Breast epithelium (tissue), 4 donors: ENCODE measurements at regions not wholly inside any gene's neighbourhood (a gene's known extent, or its start where the extent isn't known, plus 50 kb on each side); places are given as distances from the start of the nearest gene placed in this dataset.

ENCODE experiments used
- DNase-seq, 2 donors: peaks; one replicate each; pipeline ENCODE4 v3.0.0-alpha.2; 2019; ENCODE audit warnings: low spot score in 2 of 2
- H3K27ac ChIP-seq, 2 donors: fragments of 200-600 bp; sonication (generic) in 1 of 2; one replicate each; pipeline ENCODE4 v1.5.1; 2016 to 2019; ENCODE audit warnings: mild to moderate bottlenecking in 1 of 2
- H3K27me3 ChIP-seq, 2 donors: fragments of 200-600 bp; sonication (generic) in 1 of 2; one replicate each; pipeline versions ENCODE4 v1.5.1 to v1.6.0; 2017 to 2019; ENCODE audit warnings: control low read depth in 1 of 2, mild to moderate bottlenecking in 1 of 2
- H3K36me3 ChIP-seq: fragments of 200-600 bp; one replicate; pipeline ENCODE4 v1.5.1; 2019
- H3K4me1 ChIP-seq, 2 donors: fragments of 200-600 bp; sonication (generic); one replicate each; pipeline ENCODE4 v1.5.1; 2016 to 2019; ENCODE audit warnings: control low read depth in 1 of 2
- H3K4me3 ChIP-seq, 3 donors: fragments of 200-600 bp; sonication (generic); 1 replicate in 2 of 3; 2 replicates in 1 of 3; pipeline ENCODE4 v1.5.1; 2016 to 2019; ENCODE audit warnings: mild to moderate bottlenecking in 3 of 3, moderate library complexity in 2 of 3
- H3K9me3 ChIP-seq, 2 donors: fragments of 200-600 bp; sonication (generic) in 1 of 2; one replicate each; pipeline ENCODE4 v1.5.1; 2016 to 2019; ENCODE audit warnings: control low read depth in 1 of 2
- POLR2A ChIP-seq: fragments of 450-650 bp; IDR thresholded peaks from one replicate; pipeline ENCODE4 v1.6.1; 2016; ENCODE audit warnings: antibody characterized with exemption, mild to moderate bottlenecking, moderate library complexity
- POLR2AphosphoS5 ChIP-seq, 3 donors: sonication (generic); formaldehyde crosslinking; IDR thresholded peaks; one replicate each; pipeline ENCODE4 v1.6.1; 2017; ENCODE audit warnings: antibody characterized with exemption in 3 of 3
- intact Hi-C: fragments of 100-400 bp; cut with DNase I; formaldehyde crosslinking; loops from one replicate; pipeline ENCODE4 v1.15.1; 2023; ENCODE audit warnings: low total_unique reads
- TF ChIP-seq, protein P1 (sequence below), 3 donors: fragments of 450-650 bp; IDR thresholded peaks; one replicate each; pipeline ENCODE4 v1.5.1; 2016 to 2017; ENCODE audit warnings: antibody characterized with exemption in 3 of 3, mild to moderate bottlenecking in 3 of 3, moderate library complexity in 3 of 3

GRCh38 chr14:48735607-48736006, 850.6 kb downstream of the RPS29 start:
- Histone ChIP-seq H3K27me3 (no peaks in the 10 kb centered on the region), H3K36me3 (no peaks in the 10 kb centered on the region), H3K9me3 (peaks cover 4 to 9% of the 10 kb centered on the region in 2 donors), H3K27ac (no peak overlapping the region), H3K4me3 (no peak overlapping the region), H3K4me1 (no peaks in the 10 kb centered on the region)
- intact Hi-C loops = no loop called here
- TF ChIP-seq POLR2A = no peak
- TF ChIP-seq, protein P1, sequence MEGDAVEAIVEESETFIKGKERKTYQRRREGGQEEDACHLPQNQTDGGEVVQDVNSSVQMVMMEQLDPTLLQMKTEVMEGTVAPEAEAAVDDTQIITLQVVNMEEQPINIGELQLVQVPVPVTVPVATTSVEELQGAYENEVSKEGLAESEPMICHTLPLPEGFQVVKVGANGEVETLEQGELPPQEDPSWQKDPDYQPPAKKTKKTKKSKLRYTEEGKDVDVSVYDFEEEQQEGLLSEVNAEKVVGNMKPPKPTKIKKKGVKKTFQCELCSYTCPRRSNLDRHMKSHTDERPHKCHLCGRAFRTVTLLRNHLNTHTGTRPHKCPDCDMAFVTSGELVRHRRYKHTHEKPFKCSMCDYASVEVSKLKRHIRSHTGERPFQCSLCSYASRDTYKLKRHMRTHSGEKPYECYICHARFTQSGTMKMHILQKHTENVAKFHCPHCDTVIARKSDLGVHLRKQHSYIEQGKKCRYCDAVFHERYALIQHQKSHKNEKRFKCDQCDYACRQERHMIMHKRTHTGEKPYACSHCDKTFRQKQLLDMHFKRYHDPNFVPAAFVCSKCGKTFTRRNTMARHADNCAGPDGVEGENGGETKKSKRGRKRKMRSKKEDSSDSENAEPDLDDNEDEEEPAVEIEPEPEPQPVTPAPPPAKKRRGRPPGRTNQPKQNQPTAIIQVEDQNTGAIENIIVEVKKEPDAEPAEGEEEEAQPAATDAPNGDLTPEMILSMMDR (IDR thresholded peaks at IDR 0.05) = no peak
- TF ChIP-seq POLR2AphosphoS5 (IDR thresholded peaks at IDR 0.05) = no peak
- DNase-seq = no peak

DNA sequence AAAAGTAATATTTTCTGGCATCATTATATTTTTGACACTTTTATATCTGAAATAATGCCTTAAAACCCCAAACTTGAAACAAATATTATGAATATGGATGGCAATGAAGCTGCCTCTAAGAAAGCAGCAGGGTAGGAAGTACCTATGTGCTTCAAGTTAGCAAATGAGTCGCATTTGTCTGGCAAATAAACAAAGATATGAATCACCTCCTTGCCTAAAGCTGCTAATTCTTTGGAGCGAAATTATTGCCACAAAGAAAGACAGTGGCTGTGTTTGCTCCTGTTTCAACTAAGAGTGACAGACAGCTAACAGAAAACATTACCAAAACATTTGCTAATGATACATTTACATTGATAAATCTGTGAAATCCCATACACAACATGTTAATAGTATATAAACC, 854.9 kb downstream of the RPS29 start:
- Histone ChIP-seq H3K4me1 (no peaks in the 10 kb centered on the region), H3K27ac (no peak overlapping the region), H3K36me3 (no peaks in the 10 kb centered on the region), H3K9me3 (peaks cover 4 to 9% of the 10 kb centered on the region in 2 donors), H3K27me3 (no peaks in the 10 kb centered on the region), H3K4me3 (no peak overlapping the region)
- TF ChIP-seq POLR2AphosphoS5 (IDR thresholded peaks at IDR 0.05) = no peak
- TF ChIP-seq POLR2A = no peak
- intact Hi-C loops = no loop called here
- no peak for DNase-seq

DNA sequence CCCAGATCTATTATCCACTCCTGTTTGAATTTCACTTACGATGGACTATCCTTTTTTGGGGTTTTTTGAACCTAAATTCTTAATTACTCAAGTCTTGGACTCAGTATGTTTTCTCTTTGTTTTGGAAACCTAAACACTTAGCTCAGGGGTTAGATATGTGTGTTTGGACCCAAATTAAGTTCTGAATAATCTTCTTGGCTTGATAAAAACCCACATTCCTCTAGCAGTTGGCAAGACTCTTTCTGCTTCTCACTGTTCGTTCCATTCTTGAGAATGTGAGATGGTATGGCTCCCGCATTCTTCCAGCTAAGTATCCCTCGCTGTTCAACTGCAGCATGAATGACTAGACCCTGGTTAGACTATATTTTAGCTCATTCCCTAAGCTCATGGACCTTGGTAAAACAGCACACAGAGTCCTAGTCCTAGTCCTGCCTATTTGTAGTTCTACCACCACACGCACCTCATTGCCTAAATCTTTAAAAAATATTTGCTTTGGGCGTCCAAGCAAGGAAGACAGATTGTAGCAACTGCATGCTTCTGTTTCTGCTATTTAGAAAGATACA, 860.0 kb downstream of the RPS29 start:
- TF ChIP-seq POLR2AphosphoS5 (IDR thresholded peaks at IDR 0.05) = no peak

DNA sequence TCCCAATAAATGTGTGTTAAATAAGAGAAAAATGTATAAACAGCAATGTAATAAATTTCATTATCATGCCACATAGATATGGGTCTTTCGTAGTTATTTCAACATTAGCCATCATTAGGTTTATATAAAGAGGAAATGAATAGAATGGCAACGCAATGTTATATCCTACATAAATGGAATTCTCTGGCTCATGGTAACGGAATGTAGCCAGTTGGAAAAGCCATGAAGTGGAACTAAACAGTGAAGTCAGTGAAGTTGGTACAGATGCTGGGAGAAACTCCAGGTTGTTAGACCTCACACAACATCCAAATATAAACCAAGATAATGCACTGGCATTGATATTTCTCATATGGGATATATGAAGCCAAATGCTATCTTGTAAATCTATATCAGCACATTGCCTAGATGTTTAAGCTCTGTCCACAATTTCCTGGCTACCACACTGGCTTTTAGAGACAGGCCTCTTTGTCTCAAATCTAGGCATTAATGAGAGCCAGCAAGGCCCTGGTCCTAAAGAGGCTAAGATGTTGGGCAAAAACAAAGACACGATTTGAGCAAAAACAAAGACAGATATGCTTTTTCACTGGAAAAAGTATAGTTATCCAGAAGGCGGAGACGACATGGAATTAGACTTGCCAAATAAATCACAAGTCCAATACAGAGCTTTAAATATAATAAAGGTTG, 861.0 kb downstream of the RPS29 start:
- Histone ChIP-seq H3K36me3 (no peaks in the 10 kb centered on the region), H3K4me3 (no peak overlapping the region), H3K4me1 (no peaks in the 10 kb centered on the region), H3K9me3 (no peaks in the 10 kb centered on the region), H3K27me3 (no peaks in the 10 kb centered on the region), H3K27ac (no peak overlapping the region)
- intact Hi-C loops = no loop called here
- DNase-seq = no peak
- TF ChIP-seq, protein P1 (IDR thresholded peaks at IDR 0.05) = no peak
- TF ChIP-seq POLR2A (no peak), POLR2AphosphoS5 (IDR thresholded peaks at IDR 0.05) (no peak)

More for the DNA sequence above, 860.0 kb downstream of the RPS29 start:
- no peak overlapping the region for H3K4me3 ChIP-seq
- no peaks in the 10 kb centered on the region for H3K27me3 ChIP-seq
- no peak overlapping the region for H3K27ac ChIP-seq
- no peaks in the 10 kb centered on the region for H3K36me3 ChIP-seq
- DNase-seq = no peak
- no peaks in the 10 kb centered on the region for H3K9me3 ChIP-seq
- H3K4me1 ChIP-seq = no peaks in the 10 kb centered on the region
- intact Hi-C loops = no loop called here

DNA sequence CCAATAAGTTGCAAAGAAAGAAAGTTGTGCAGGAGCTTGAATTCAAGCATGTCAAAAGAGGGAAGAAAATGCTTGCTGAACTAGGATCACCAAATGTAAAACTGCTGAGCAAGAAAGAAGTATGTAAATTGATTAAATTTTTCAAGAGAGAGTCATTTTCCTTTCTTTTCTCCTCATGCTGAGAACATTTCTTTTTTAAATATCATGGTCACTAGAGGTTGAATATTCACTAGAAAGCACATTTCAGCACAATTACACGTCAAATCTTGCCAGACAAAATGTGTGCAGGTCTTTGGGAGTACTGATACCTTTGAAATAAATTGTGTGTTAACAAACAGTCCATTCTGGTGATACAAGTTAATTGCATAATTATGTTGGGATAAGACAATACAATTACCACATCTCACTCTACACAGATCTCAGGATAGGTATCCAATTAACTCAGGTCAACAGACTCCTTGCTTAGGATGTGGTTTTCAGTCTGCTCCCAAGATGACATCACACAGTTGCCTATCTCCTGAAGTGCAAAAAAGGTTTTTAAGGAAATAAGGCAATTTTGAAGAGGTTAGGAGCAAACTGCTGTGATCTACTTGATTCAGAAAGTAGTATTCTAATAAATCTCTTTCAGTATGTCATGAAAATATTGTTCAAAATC, 862.2 kb downstream of the RPS29 start:
- no peak for DNase-seq
- TF ChIP-seq POLR2A (no peak), POLR2AphosphoS5 (IDR thresholded peaks at IDR 0.05) (no peak)
- TF ChIP-seq, protein P1 (IDR thresholded peaks at IDR 0.05) = no peak
- Histone ChIP-seq H3K27me3 (no peaks in the 10 kb centered on the region), H3K4me1 (no peaks in the 10 kb centered on the region), H3K4me3 (no peak overlapping the region), H3K36me3 (no peaks in the 10 kb centered on the region), H3K9me3 (no peaks in the 10 kb centered on the region), H3K27ac (no peak overlapping the region)
- intact Hi-C loops = no loop called here

DNA sequence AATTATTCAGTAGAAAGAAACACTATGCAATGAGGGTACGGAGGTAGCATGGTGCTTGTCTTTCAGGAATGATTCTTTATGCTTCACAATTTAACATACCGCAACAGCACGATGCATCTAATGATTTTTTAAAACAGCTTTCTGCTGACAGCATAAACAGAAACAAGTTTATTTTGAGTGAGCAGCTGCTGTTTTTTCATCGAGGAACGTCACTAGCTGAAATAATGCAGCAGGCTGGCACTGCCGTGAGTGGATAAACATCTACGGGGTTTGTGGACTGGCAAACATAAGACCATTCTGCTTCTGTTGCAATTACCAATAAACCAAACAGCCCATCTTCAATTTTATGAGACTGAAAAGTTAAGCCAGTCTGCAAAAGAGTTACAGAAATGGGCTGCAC, 871.8 kb downstream of the RPS29 start:
- Histone ChIP-seq H3K4me1 (no peaks in the 10 kb centered on the region), H3K27me3 (no peaks in the 10 kb centered on the region), H3K27ac (no peak overlapping the region), H3K9me3 (no peaks in the 10 kb centered on the region), H3K4me3 (no peak overlapping the region), H3K36me3 (no peaks in the 10 kb centered on the region)
- no peak for TF ChIP-seq POLR2A
- TF ChIP-seq, protein P1 (IDR thresholded peaks at IDR 0.05) = no peak
- TF ChIP-seq POLR2AphosphoS5 (IDR thresholded peaks at IDR 0.05) = no peak
- intact Hi-C loops = no loop called here
- no peak for DNase-seq
